Hematopoietic multipotent progenitor cell (in vitro differentiated cells): ENCODE measurements at regions not wholly inside any gene's neighbourhood (a gene's known extent, or its start where the extent isn't known, plus 50 kb on each side); places are given as distances from the start of the nearest gene placed in this dataset.
"Not testable (repeated sequence)": the region's sequence is repeated elsewhere in the genome, so short reads cannot be mapped to it uniquely, and the experiment has no call there.

Source experiments
- DNase-seq, 3 donors: peaks; one replicate each; pipeline ENCODE4 v3.0.0-alpha.2; 2011 to 2015; ENCODE audit warnings: low read depth in 2 of 3, low spot score in 2 of 3

DNA sequence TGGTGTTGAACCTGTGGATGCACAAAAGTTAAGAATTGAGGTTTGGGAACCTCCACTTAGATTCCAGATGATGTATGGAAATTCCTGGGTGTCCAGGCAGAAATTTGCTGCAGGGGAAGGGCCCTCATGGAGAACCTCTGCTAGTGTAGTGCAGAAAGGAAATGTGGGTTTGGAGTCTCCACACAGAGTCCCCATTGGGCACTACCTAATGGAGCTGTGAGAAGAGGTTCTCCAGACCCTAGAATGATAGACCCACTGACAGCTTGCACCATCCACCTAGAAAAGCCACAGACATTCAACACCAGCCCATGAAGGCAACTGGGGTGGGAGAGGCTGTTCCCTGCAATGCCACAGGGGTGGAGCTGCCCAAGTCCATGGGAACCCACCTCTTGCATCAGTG lies 1032.8 kb upstream of the EPHA6 start:
- no peak for DNase-seq

DNA sequence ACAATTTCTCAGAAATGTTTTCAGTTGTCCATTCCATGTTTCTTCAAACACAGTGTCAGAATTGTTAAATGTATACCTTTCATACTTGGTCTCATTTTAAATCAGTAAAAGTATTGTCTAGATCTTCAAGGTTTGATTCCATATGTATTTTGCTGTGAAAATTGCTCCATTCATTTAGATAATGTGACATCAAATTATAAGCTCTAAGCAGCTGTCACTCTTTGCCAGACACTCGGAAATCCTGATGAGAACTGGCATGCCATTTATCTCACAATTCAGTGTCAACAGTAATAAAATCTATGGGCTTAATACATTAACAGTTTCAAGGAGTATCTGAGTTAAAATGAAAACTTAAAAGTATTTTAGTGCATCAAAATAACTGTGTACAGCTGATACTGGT lies 1025.3 kb upstream of the EPHA6 start:
- DNase-seq = no peak

DNA sequence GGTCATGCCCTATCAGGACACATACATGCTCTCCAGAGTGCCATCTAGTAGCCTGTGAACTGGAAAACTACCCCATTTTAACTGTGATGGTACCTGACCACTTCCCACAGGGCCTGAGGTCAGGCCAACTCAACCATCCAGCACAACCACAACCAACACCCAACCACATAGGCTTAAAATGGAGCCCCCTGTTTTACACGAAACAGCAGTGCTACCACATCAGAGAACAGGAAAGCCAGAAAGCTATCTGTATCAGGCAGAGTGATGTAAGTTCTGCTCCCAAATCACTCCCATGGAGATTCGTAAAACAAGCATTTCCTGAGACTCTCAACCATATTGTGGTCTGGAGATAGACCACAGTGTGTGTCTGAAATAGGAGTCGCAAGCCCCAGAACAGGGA lies 1017.3 kb upstream of the EPHA6 start:
- no peak for DNase-seq

DNA sequence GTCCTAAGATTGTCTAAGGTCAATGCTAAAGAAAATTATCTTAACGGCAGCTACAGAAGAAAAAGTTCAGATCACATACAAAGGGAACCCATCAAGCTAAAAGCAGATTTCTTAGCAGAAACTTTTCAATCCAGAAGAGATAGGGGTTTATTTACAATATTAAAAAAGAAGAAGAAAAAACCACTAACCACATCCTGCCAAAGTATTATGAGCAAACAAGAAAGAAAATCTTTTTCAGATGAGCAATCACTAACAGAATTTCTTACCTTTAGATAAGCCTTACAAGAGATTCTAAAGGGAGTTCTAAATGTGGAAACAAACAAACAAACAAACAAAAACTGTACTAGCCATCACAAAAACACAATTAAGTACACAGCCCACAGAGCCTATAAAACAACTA lies 1015.8 kb upstream of the EPHA6 start:
- DNase-seq = no peak

DNA sequence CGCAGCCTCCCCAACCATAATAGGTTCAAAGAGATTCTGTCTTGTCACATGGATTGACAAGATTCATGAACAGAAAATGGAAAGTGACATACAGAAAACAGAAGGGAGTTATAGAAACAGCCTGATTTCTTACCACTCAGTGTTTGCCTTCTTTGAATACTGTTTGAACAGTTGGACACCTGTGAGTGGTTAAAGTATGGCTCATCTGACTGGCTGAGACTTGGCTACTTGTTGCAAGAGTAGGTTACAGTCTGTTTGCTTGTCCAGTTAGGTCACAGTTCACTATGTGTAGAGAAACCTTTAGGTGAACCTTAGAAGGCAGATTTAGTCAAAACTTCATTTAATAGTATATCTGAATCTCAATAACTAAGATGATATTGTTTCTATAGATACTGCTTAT lies 1003.9 kb upstream of the EPHA6 start:
- DNase-seq = no peak

DNA sequence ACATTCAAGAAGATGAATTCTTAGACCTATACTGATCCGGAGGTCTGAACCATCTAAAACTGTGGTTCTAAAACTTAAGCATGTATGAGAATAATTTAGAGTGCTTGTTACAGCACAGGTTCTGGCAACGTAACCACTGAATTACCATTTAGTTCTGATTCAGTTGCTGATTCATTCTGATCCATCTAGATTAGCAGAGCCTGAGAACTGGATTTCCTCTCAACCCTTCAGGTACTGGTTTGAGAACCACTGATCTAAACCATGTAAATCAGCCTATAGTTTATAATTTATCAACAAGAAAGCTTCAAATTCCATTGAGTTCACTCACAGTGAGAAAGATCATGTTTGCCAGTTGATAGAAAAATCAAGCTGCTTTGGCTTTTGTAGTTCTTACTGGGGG lies 1001.1 kb upstream of the EPHA6 start:
- no peak for DNase-seq

DNA sequence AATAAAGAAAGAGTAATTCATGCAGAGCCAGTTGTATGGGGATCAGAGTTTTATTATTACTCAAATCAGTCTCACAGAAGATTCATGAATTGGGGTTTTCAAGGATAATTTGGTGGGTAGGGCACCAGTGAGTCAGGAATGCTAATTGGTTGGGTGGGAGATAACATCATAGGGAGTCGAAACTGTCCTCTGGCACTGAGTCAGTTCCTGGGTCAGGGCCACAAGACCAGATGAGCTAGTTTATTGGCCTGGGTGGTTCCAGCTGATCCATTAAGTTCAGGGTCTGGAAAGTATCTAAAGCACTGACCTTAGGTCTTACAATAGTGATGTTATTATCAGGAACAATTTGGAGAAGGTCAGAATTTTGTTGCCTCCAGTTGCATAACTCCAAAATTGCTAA lies 998.6 kb upstream of the EPHA6 start:
- DNase-seq = no peak

DNA sequence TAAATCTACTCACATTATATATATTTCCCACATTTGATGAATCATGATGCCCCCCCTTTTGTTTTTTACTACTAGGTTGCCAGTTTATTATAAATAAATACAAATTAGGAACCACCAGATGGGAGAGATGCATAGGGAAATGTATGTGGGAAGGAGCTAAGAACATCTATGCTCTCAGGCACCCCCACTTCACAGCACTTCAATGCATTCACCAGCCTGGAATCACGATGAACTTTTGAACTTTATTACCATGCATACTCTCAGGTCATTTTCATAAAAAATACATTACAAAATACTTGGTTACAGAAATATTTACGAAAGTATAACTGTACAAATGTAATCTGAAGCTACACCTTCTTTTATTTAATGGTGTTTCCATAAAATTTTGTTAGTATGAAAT lies 988.0 kb upstream of the EPHA6 start:
- DNase-seq = no peak

DNA sequence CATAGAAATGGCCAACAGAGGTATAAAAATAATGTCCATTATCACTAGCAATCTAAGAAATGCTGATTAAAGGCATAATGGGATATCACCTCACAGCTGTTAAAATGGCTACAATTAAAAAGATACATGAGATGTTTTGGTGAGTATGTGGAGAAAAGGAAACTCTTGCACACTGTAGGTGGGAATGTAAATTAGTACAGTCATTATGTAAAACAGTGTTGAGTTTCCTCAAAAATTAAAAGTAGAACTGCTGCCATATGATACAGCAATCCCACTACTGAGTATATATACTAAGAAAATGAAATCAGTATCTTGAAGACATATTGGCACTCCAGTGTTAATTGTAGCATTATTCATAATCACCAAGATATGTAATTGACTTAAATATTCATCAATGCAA lies 982.2 kb upstream of the EPHA6 start:
- no peak for DNase-seq

DNA sequence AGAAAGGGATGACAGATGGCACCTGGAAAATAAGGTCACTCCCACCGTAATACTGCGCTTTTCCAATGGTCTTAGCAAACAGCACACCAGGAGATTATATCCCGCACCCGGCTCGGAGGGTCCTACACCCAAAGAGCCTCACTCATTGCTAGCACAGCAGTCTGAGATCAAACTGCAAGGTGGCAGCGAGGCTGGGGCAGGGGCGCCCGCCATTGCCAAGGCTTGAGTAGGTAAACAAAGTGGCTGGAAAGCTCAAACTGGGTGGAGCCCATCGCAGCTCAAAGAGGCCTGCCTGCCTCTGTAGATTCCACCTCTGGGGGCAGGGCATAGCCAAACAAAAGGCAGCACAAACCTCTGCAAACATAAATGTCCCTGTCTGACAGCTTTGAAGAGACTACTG lies 953.8 kb upstream of the EPHA6 start:
- DNase-seq = not testable (repeated sequence)

DNA sequence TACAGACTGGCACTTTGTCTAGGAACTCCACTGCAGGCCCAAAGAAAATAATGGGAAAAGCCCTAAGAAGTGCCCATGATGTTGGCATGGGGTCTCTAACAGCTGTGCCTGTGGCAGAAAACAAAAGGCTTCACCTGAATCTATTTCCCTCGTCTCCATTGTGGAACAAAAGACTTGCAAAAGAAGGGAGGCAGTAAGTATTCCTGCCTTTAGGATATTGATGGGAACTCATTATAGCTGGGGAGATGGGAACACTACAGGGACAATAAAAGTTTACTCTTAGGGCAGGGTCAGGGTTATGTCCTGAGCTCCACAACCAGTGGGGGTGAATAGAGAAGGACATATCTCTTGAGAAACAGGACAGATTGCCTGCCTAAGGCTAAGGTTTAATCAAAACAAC lies 930.6 kb upstream of the EPHA6 start:
- no peak for DNase-seq

DNA sequence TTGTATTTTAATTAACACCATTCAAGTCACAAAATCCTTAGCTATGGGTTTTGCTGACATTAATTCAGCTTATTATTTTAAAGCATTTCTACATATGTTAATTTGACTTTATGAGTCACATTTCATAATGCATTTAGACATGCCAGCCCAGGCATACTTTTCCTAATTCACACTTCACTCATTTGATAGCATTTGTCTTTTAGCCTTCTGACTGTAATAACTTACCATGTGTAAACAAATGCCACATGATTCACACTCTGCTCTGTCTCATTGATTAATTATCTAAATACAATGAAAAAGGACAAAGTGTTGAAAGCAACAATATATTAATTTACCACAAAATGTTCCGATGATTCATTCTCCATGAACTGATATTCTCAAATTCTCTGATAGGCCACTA lies 927.8 kb upstream of the EPHA6 start:
- DNase-seq = no peak

DNA sequence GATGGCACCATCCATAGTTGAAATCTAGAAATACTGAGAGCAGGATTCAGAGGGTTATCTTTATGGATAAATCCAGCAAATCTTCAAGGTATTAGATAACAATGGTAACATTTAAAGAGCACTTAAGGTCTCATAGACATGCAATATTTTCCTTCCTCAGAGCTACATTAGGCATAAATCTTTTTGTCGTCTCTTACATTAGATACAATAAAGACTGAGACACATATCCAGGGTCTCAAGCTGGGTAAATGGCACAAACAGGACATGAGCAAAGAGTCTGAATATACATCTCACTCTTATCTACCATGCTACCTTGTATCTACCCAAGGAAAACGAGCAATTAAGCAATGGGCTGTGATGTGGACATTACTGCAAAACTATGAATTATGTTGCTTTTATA lies 927.3 kb upstream of the EPHA6 start:
- no peak for DNase-seq

DNA sequence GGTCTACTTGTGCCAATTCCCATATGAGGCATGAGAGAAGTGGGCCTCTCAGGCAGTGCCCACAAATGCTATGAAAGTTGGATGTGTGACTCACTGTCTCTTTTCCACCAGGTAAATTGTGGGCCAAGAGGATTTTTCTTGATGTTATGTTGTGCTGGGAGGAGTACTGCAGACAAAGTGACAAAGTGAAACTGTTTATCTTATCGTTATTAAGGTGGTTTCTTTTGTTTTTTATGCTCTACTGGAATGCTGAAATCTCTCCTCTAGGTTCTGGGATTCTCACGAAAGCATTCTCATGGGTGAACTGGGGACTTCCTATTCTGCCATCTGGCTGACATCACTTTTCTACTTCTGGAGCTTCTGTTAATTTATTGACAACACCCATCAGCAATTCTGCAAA lies 919.6 kb upstream of the EPHA6 start:
- DNase-seq = no peak

DNA sequence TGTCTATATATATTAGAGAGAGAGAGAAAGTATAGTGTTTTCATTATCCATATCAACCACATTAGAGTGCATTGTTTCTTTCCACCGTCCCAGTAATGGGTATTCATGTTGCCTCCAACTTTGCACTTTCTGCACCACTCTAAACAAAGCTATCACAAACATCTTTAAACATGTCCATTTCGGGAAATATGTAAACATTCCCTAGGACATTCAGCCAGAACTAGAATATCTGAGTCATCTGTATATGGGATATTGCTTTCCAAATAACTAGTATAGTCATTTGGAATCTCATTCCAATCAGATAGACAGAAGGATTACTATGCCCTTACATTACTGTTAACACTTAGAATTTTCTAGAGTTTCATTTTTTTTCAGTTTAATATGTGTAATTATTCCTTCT lies 914.9 kb upstream of the EPHA6 start:
- no peak for DNase-seq

DNA sequence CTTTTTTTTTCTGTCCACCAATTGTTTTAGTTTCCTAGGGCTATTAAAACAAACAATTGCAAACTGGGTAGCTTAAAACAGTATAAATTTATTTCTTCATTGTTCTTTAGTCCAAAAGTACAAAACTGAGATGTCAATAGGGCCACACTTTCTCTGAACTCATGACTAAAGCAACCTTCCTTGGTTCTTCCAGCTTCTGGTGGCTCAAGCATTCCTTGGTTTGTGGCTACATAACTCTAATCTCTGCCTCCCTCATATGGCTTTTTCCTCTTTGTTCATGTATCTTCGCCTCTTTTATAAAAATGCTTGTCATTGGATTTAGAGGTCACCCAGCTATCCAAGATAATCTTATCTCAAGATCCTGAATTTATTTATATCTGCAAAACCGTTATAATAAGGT lies 914.5 kb upstream of the EPHA6 start:
- DNase-seq = no peak

DNA sequence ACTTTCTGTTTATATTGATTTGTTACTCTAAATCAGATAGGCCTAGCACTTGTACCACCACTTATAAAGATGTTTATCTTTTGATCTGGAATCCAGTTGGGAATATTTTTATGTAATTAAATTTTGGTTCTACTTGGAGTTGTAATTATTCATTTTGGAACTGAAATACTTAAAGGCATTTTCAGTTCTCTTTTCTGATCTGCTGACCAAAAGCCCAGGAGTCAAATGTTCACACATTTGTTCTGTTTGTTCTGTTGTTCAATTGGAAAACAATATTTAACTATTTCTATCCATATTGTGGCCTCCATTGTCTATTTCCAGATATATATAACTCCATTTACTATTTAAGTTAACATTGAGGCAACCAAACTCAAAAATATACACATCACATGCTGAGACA lies 912.4 kb upstream of the EPHA6 start:
- DNase-seq = no peak

DNA sequence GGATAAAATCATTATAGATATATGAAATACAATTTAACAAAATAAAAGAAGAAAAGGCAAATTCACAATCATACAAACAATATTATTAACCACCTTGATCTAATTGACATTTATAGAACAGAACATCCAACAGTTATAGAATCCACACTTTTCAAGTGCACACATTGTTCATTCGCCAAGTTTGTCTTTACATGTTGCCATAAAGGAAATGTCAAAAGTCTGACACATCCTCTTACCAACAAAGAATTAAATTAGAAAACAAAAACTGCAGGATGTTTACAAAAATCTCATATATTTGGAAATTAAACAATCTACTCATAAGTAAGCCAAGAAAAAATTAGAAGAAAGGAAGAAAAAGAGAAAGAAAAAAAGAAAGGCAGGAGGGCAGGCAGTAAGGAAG lies 909.2 kb upstream of the EPHA6 start:
- DNase-seq = no peak

DNA sequence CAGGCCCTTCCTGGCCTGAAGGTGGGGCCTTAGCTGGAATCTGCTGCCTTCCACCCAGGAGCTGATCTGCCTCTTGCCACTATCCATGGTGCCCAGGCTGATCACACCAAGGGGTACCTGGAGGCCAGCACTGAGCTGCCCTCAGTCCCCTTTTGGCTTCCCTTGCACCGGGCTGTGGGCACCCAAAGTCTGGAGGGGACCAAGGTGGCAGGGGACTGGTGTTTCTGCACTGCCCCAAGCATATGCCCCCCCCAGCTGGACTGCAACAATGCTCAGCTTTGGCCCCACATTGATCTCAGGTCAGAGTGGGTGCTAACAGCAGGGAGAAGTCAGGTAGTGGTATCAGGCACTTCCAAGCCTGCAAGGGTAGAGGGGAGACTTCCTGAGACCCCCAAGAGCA lies 902.6 kb upstream of the EPHA6 start:
- no peak for DNase-seq

DNA sequence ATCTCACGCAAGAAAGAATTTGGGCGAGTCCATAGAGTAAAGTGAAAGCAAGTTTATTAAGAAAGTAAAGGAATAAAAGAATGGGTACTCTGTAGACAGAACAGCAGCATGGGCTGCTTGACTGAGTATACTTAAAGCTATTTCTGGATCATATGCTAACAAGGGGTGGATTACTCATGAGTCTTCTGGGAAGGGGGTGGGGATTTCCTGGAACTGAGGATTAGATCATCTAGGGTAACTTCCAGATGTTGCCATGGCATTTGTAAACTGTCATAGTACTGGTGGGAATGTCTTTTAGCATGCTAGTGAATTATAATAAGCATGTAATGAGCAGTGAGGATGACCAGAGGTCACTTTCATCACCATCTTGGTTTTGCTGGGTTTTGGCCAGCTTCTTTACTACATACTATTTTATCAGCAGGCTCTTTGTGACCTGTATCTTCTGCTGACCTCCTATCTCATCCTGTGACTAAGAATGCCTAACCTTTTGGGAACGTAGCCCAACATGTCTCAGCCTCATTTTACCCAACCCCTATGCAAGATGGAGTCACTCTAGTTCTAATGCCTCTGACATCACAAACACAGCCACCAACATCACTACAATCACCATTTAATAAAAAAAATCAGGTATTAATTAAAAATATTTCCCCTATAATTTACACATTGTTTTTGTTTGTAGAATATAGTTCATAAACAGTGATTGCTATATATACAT lies 890.7 kb upstream of the EPHA6 start:
- no peak for DNase-seq

DNA sequence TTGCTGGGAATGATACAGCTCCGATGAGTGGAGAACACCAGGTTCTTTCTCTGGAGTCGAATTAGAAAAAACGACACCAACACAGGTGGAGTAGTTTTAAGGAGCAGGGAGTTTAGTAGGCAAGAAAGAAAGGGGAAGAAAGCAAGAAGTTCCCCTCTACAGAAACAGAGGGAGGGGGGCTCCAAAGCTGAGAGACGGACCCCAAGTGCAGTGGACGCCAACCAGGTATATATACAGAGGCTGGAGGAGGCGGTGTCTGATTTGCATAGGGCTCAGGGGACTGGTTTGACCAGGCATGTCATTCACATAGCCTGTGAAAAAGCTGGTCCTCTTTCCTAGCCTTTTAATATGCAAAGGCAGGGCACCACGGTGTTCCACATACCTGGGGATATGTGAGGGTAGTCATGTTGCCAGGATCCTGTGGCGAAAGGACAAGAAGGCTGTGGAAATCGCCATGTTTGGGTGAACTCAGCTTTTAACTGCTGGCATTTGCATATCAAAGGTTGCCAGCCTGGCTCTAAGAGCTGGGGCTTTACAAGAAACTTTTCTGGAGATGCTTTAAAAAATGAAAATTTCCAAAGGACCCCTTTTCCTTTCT lies 887.4 kb upstream of the EPHA6 start:
- DNase-seq = no peak

DNA sequence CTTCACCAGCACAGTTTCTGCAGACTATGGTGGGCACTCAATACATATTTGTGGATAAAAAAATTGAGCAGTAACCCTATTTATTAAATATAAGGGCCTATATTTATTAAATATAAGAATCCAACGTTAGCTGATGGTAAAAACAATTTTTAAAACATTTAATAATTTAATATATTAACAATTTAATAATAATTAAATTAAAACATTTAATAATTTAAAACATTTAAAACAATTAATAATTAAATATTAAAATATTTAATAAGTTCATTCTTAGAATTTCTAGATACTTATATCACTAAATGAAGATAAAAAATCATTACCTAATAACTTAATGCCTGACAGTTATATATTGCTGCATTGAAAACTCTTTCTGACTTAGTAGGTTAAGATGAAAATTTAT lies 880.2 kb upstream of the EPHA6 start:
- DNase-seq = no peak

DNA sequence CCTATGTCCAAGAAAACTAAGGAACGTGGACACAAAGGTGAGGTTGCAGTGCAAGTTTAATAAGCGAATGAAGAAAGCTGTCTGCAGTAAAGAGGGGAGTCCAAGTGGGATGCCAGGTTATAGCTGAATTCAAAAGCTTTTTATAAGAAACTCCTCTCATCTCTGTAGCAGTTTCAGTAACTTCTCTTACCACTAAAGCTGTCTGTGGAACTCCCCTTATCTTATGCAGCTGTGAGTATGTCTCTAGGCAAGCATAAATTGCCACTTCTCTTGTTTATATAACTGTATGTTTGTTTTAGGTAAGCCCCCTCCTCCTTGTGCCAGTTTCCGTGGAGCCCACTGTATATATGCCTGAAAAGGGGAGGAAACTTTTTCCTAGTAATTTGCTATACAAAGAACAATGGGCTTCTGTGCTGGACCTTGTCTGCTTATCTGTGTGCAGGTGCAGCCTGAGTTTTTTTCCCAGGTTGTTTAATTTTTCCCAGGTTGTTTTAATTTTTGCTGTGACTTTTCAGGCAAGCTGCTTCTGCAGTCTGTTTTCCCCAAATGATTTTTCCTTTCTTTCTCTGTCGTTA lies 875.1 kb upstream of the EPHA6 start:
- DNase-seq = no peak
